ENCODE measurements at regions not wholly inside any gene's neighbourhood (a gene's known extent, or its start where the extent isn't known, plus 50 kb on each side); places are given as distances from the start of the nearest gene placed in this dataset.

- no peak for TF ChIP-seq CTCF (conservative IDR thresholded peaks at IDR 0.05; ENCODE audit: low read depth, low read length)
- TF ChIP-seq EZH2 (IDR thresholded peaks at IDR 0.05; ENCODE audit: borderline replicate concordance, low read depth, low read length, poor library complexity, severe bottlenecking), result no peak
Measured at GRCh38 chr2:51085420-51086068, 53.6 kb upstream of the NRXN1 start.
